HG02852 (cell line): ENCODE measurements at regions not wholly inside any gene's neighbourhood (a gene's known extent, or its start where the extent isn't known, plus 50 kb on each side); places are given as distances from the start of the nearest gene placed in this dataset.
"Not testable (repeated sequence)": the region's sequence is repeated elsewhere in the genome, so short reads cannot be mapped to it uniquely, and the experiment has no call there.

Source experiments
- ATAC-seq: cut with Tn5 transposase; IDR thresholded peaks from one replicate; pipeline ENCODE4 v1.9.1; 2021; ENCODE audit warnings: mild to moderate bottlenecking, moderate library complexity; ENCODE audit not compliant: unreplicated experiment

DNA sequence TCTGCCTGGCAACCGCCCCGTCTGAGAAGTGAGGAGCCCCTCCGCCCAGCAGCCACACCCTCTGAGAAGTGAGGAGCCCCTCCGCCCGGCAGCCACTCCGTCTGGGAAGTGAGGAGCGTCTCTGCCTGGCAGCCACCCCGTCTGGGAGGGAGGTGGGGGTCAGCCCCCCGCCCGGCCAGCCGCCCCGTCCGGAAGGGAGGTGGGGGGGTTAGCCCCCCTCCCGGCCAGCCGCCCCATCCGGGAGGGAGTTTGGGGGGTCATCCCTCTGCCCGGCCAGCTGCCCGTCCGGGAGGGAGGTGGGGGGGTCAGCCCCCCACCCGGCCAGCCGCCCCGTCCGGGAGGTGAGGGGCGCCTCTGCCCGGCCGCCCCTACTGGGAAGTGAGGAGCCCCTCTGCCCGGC is 269.0 kb downstream of the FAM72C start:
- not testable (repeated sequence) for ATAC-seq

DNA sequence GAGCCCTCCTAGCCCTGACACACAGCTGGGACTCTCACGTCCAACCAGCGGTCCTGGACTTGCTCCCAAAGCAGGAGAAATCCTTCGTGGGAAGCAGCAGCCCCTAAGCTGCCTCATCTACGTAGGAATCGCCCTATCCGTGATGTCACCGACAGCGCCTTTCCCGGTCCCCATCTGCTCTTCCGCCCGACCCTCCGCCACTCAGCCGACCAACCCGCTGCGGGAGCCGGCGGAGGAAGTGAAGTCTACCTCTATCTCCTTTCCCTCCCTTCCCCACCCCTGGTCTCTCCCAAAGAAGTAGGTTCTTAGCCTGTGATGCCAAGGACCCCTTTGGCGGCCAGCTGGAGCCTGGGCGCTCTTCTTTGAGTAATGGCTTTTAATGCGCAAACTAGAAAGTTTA is 272.1 kb downstream of the FAM72C start:
- ATAC-seq, result no peak

DNA sequence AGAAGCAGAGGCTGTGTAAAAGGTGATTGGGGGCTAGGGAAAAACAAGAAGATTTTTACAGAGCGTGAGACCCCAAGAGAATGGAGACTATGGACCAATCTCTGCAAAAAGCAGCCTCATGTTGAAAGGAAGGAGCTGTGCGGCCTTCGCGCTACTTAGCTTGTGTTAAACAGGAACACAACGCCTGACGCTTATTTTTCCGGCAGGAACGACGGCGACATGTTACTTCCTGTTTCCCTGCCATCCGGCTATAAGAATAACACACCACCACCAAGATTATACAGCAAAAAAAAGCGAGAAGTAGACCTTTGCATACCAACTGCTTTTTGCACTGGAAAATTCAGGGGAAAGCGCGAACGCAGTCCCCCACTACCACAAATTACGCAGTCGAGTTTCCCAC is 272.7 kb downstream of the FAM72C start:
- ATAC-seq, result no peak

- no peak for ATAC-seq
Observed at GRCh38 chr1:143698016-143698415, 273.8 kb downstream of the FAM72C start.

DNA sequence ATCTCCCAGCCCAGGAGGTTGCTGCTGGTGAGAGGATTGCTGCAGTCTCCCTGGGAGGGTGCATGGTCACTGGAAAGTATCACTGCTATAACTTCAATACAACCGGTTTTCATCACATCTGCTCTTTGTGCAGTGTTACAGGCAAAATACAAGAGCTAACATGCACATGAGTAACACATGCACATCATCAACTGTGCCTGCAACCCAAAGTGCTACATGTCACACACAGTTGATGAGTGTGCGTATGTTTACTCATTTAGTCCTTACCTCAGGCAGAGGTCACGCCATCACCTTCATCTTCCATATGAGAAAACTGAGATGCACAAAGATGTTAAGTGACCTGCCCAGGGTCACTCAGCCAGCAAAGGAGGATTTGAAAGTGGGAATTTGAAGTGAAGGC is 277.7 kb downstream of the FAM72C start:
- no peak for ATAC-seq

GRCh38 chr1:143691971-143692529 is 279.7 kb downstream of the FAM72C start:
- no peak for ATAC-seq

DNA sequence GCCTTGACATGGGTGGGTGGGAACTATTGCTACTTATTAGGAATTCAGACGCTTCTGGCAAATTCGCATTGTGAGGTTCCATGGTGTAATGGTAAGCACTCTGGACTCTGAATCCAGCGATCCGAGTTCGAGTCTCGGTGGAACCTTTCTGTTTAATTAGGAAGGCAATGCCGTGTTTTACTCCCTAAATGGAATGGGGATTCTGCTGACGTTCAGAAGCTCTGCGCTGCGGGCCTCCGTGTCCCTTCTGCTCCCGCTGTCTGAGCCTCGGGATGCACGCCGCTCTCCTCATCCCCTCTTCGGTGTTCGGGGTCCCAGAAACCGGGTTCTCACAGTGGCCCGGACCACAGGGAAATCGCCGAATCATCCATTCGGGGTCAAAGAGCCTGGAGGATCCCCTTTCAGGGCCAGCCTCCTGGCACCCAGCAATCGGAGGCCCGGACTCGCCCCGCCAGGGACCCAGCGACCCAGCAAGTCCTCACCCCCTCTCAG is 280.3 kb downstream of the FAM72C start:
- ATAC-seq, result no peak

GRCh38 chr1:143689781-143690180 is 282.0 kb downstream of the FAM72C start:
- ATAC-seq, result no peak

- no peak for ATAC-seq
Observed at GRCh38 chr1:143680304-143680703, 291.5 kb downstream of the FAM72C start.

GRCh38 chr1:143672983-143673382 is 298.8 kb downstream of the FAM72C start:
- ATAC-seq, result no peak

DNA sequence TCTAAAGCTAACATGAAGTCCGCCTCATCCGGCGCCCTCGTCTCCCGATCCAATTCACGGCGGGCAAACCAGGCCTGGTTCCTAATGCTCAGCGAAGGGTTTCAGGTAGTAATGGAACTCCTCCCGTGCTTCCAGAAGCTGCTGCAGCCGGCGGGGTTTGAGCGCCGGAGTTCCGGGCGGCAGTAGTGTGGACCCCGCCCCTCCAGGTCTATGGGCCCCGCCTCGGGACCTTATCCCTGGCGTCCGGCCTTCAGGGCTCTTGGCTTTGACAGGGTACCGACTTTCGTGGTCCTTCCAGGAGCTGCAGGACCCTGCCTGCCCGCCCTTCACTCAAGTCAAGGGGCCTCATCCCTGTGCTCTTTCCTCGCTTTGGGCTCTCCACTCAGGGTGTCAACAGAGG is 304.1 kb downstream of the FAM72C start:
- ATAC-seq, result no peak

DNA sequence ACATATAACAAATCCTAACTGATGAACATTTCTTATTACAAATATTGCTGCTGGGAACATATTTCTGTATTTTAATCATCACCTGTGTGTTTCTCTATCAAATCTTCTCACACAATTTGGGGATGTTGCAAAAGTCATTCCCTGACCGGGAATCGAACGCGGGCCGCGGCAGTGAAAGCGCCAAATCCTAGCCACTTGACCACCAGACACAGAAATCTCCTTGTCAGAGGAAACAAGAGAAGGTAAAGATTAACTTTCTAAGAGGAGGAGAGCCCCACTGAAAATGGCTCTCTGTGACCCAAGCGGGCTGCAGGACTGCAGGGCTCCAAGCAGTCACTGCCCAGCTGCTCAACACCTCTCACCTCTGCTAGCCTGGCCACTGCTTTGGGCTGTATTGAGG is 304.9 kb downstream of the FAM72C start:
- no peak for ATAC-seq

- no peak for ATAC-seq
Observed at GRCh38 chr1:143665606-143666005, 306.2 kb downstream of the FAM72C start.

DNA sequence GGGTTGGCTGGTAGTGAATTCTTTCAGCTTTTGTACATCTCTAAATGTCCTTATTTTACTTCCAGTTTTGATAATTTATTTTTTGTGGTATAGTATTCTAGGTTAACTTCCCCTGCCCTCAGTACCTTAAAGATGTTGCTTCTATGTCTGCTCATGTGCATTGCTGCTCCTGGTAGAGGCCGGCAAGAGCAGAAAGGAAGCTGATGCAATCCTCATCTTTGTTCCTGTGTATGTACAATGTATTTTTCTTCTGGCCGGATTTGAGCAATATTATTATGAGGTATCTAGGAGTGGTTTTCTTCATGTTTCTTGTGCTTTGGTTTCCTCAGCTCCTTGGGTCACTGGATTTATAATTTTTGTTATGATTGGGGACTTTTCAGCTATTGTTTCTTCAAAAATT is 308.7 kb downstream of the FAM72C start:
- ATAC-seq, result not testable (repeated sequence)

DNA sequence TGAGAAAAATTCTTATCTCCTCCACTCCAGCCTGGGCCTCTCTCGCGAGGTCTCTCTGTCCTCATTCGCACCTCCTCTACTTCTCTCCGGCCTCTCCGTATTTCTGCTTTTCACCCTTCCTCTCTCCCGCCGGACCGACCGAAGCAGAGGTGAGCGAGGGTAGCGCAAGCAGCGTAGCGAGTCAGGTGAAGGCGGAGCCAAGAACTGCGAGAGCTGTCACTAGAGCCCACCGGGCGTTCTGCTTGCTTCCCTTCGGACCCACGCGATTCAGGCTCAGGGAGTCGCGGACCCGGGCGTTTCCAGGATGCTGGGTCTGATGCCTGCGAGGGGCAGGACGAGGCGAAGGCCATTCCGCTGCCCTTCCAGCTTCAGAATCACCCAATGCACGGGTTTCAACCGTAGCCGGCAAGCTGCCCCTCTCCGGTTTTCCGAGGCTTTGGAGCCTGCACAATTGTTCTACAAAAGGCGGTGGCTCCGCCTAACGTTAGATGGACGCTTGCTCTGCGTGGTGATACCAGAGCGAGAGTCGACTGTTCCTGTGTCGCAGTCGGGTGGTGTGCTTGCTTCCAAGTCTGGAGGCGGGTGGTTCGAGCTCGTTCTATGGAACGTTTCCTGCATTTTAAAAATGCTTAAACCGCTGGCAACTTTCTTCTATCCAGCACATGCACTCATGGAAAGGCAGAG is 310.2 kb downstream of the FAM72C start:
- ATAC-seq, result no peak

DNA sequence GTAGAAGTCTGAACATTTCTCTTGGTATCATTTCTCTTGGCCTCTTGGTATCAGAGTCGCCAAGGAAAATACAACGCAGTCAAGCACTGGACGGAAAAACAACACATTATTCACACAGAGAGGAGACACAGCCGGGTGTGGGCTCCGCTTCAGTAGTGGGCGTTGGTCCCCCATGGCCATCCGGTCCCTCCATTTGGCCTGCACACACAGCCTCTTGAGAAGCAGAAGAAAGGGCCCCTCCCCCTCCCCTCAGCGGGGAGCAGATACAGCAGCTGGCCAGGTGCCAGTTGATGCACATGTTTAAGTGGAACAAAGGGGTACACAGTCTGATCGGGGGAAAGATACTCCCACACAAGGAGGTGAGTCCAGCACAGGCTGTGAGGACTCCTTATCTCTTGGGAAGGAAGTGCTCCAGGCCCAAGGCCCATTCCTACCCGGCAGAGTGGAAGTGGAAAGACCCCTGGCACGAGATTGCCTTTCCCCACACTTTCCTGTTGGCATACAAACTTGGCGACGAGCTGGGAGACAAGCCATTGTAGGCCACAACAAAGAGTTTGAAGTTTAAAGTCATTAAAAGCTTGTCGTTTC is 311.3 kb downstream of the FAM72C start:
- no peak for ATAC-seq

GRCh38 chr1:143653429-143653802 is 318.4 kb downstream of the FAM72C start:
- ATAC-seq, result no peak

DNA sequence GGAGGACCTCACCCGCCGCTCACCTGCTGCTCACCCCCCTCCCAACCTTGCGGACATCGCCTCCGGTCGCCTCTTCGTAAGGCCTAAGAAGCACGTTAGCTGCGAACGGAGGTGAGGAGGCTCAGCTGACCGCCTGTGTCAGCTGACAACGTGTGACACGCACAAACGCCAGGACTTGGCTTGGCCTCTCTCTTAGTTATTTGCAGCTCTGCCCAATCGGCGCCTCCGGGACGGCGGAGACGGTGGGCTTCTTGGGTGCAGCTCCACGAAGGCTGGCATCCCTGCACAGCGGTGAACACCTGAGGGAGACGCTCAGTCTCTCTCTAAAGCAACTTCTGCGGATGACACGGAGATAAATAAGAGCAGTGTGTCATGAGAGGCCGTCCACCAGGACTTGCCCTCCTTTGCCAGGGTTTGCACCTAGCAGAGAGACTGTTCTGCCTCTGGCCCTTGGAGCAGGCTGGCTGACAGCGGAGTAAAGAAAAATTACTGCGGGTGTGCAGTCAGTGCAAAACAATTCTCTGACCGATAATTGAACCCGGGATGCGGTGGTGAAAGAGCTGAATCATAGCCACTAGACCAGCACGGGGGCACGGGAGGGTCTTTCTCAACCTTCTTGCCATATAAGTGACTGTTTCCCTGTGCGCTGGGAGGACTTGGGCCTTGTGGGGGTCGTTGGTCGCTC is 318.9 kb downstream of the FAM72C start:
- ATAC-seq, result no peak

- no peak for ATAC-seq
Observed at GRCh38 chr1:143652187-143652586, 319.6 kb downstream of the FAM72C start.

DNA sequence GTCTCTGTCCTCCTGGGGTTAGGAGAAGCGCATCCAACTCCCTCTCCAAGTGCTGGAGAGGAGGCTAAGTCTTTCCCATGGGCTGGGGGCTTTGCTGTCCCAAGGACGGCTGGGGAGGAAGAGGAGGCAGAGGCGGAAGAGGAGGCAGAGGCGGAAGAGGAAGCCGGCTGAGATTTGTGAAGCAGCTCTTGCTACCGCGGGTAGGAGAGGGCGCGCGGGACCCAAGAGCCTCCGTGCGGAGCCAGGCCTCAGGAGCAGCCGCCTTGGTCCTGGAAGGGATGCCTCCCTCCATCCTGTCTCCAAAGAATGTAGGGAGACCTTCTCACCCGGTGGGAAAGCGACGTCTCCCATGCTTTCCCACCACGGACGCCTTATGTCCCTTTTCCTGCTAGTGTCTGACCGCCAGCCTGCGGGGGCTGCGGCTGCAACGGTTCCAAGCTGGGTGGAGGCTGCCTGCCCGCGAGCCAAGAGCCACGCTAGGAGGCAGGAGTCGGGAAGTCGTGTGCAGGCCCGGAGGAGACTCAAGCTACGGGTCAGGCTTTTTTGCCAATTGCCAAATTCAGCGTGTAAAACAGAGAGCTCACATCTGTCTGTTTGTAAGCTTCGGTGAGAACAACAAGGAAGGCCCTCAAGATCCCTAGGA is 320.3 kb downstream of the FAM72C start:
- ATAC-seq, result no peak

GRCh38 chr1:143644035-143644434 is 327.8 kb downstream of the FAM72C start:
- not testable (repeated sequence) for ATAC-seq
